ENCODE measurements at regions not wholly inside any gene's neighbourhood (a gene's known extent, or its start where the extent isn't known, plus 50 kb on each side); places are given as distances from the start of the nearest gene placed in this dataset.

GRCh38 chr2:63775191-63775590 is 66.5 kb upstream of the UGP2 start:
- H3K27me3 ChIP-seq (ENCODE audit: control insufficient read depth, insufficient read depth, low read length) = no peaks in the 10 kb centered on the region
- H3K27me3 Mint-ChIP-seq = peaks cover 4% of the 10 kb centered on the region
- no peak overlapping the region for H3K27ac Mint-ChIP-seq
- H3K4me3 ChIP-seq (ENCODE audit: low read depth, low read length) = no peak overlapping the region
- no peaks in the 10 kb centered on the region for H3K9me3 ChIP-seq (ENCODE audit: control insufficient read depth in 2 of 2, low read length in 2 of 2)
- no peak overlapping the region for H3K4me3 Mint-ChIP-seq
- no peaks in the 10 kb centered on the region for H3K36me3 Mint-ChIP-seq
- H3K4me1 Mint-ChIP-seq = no peaks in the 10 kb centered on the region
- H3K9me3 Mint-ChIP-seq = peaks cover 0 to 6% (median 3%) of the 10 kb centered on the region in 7 donors
- no peak overlapping the region for H3K27ac ChIP-seq (ENCODE audit: insufficient read depth, low read length, poor library complexity, severe bottlenecking)
- no peaks in the 10 kb centered on the region for H3K36me3 ChIP-seq (ENCODE audit: control insufficient read depth, insufficient read depth, low read length)
- no peaks in the 10 kb centered on the region for H3K4me1 ChIP-seq (ENCODE audit: control insufficient read depth, insufficient read depth, low read length, poor library complexity, severe bottlenecking)
- ATAC-seq (ENCODE audit: low read depth in 2 of 2) = no peak
- DNase-seq = no peak

- H3K4me3 Mint-ChIP-seq = no peak overlapping the region
- ATAC-seq (ENCODE audit: low read depth in 2 of 2) (no peak), DNase-seq (no peak)
- H3K27ac ChIP-seq (ENCODE audit: insufficient read depth, low read length, poor library complexity, severe bottlenecking) = no peak overlapping the region
- no peak overlapping the region for H3K4me3 ChIP-seq (ENCODE audit: low read depth, low read length)
- no peak overlapping the region for H3K27ac Mint-ChIP-seq
- H3K36me3 Mint-ChIP-seq = no peaks in the 10 kb centered on the region
- H3K4me1 ChIP-seq (ENCODE audit: control insufficient read depth, insufficient read depth, low read length, poor library complexity, severe bottlenecking) = no peaks in the 10 kb centered on the region
- no peaks in the 10 kb centered on the region for H3K36me3 ChIP-seq (ENCODE audit: control insufficient read depth, insufficient read depth, low read length)
- no peaks in the 10 kb centered on the region for H3K4me1 Mint-ChIP-seq
- H3K27me3 ChIP-seq (ENCODE audit: control insufficient read depth, insufficient read depth, low read length) = no peaks in the 10 kb centered on the region
- no peaks in the 10 kb centered on the region for H3K9me3 ChIP-seq (ENCODE audit: control insufficient read depth in 2 of 2, low read length in 2 of 2)
- peaks cover 0 to 6% (median 3%) of the 10 kb centered on the region in 7 donors for H3K9me3 Mint-ChIP-seq
- H3K27me3 Mint-ChIP-seq = peaks cover 9% of the 10 kb centered on the region
Measured at GRCh38 chr2:63776382-63776781, 65.3 kb upstream of the UGP2 start.

- H3K27ac ChIP-seq (ENCODE audit: insufficient read depth, low read length, poor library complexity, severe bottlenecking) = no peak overlapping the region
- ATAC-seq (ENCODE audit: low read depth in 2 of 2) = no peak
- H3K9me3 ChIP-seq (ENCODE audit: control insufficient read depth in 2 of 2, low read length in 2 of 2) = no peaks in the 10 kb centered on the region
- H3K36me3 Mint-ChIP-seq = no peaks in the 10 kb centered on the region
- peaks cover 14% of the 10 kb centered on the region for H3K27me3 Mint-ChIP-seq
- H3K4me1 Mint-ChIP-seq = no peaks in the 10 kb centered on the region
- no peak overlapping the region for H3K4me3 ChIP-seq (ENCODE audit: low read depth, low read length)
- H3K27me3 ChIP-seq (ENCODE audit: control insufficient read depth, insufficient read depth, low read length) = no peaks in the 10 kb centered on the region
- no peak overlapping the region for H3K4me3 Mint-ChIP-seq
- no peaks in the 10 kb centered on the region for H3K4me1 ChIP-seq (ENCODE audit: control insufficient read depth, insufficient read depth, low read length, poor library complexity, severe bottlenecking)
- H3K36me3 ChIP-seq (ENCODE audit: control insufficient read depth, insufficient read depth, low read length) = no peaks in the 10 kb centered on the region
- H3K9me3 Mint-ChIP-seq = peaks cover 0 to 5% (median 0%) of the 10 kb centered on the region in 7 donors
- H3K27ac Mint-ChIP-seq = peak overlapping the region in 1 of 3 donors; percentile 12
- DNase-seq = no peak
Measured at GRCh38 chr2:63777816-63778215, 63.9 kb upstream of the UGP2 start.

GRCh38 chr2:63778391-63778790 is 63.3 kb upstream of the UGP2 start:
- no peak for ATAC-seq (ENCODE audit: low read depth in 2 of 2)
- H3K36me3 Mint-ChIP-seq = no peaks in the 10 kb centered on the region
- peaks cover 14% of the 10 kb centered on the region for H3K27me3 Mint-ChIP-seq
- H3K36me3 ChIP-seq (ENCODE audit: control insufficient read depth, insufficient read depth, low read length) = no peaks in the 10 kb centered on the region
- no peak for DNase-seq
- H3K27ac Mint-ChIP-seq = no peak overlapping the region
- H3K4me1 Mint-ChIP-seq = no peaks in the 10 kb centered on the region
- no peaks in the 10 kb centered on the region for H3K9me3 ChIP-seq (ENCODE audit: control insufficient read depth in 2 of 2, low read length in 2 of 2)
- peaks cover 0 to 5% (median 0%) of the 10 kb centered on the region in 7 donors for H3K9me3 Mint-ChIP-seq
- H3K4me3 ChIP-seq (ENCODE audit: low read depth, low read length) = no peak overlapping the region
- H3K27me3 ChIP-seq (ENCODE audit: control insufficient read depth, insufficient read depth, low read length) = no peaks in the 10 kb centered on the region
- H3K4me1 ChIP-seq (ENCODE audit: control insufficient read depth, insufficient read depth, low read length, poor library complexity, severe bottlenecking) = no peaks in the 10 kb centered on the region
- H3K4me3 Mint-ChIP-seq = no peak overlapping the region
- H3K27ac ChIP-seq (ENCODE audit: insufficient read depth, low read length, poor library complexity, severe bottlenecking) = no peak overlapping the region

- Mint-ChIP-seq H3K36me3 (no peaks in the 10 kb centered on the region), H3K4me1 (no peaks in the 10 kb centered on the region), H3K27me3 (peaks cover 14% of the 10 kb centered on the region), H3K9me3 (peaks cover 0 to 5% (median 0%) of the 10 kb centered on the region in 7 donors), H3K27ac (no peak overlapping the region), H3K4me3 (no peak overlapping the region)
- H3K27me3 ChIP-seq (ENCODE audit: control insufficient read depth, insufficient read depth, low read length) = no peaks in the 10 kb centered on the region
- DNase-seq = no peak
- H3K36me3 ChIP-seq (ENCODE audit: control insufficient read depth, insufficient read depth, low read length) = no peaks in the 10 kb centered on the region
- no peak overlapping the region for H3K4me3 ChIP-seq (ENCODE audit: low read depth, low read length)
- no peaks in the 10 kb centered on the region for H3K4me1 ChIP-seq (ENCODE audit: control insufficient read depth, insufficient read depth, low read length, poor library complexity, severe bottlenecking)
- H3K9me3 ChIP-seq (ENCODE audit: control insufficient read depth in 2 of 2, low read length in 2 of 2) = no peaks in the 10 kb centered on the region
- no peak overlapping the region for H3K27ac ChIP-seq (ENCODE audit: insufficient read depth, low read length, poor library complexity, severe bottlenecking)
- no peak for ATAC-seq (ENCODE audit: low read depth in 2 of 2)
Measured at GRCh38 chr2:63780518-63781155, 61.1 kb upstream of the UGP2 start.

GRCh38 chr2:63784461-63784860 is 57.2 kb upstream of the UGP2 start:
- ATAC-seq (ENCODE audit: low read depth in 2 of 2) = no peak
- H3K4me3 Mint-ChIP-seq = no peak overlapping the region

GRCh38 chr2:63785096-63785495 is 56.6 kb upstream of the UGP2 start:
- Mint-ChIP-seq H3K9me3 (no peaks in the 10 kb centered on the region), H3K27ac (peak overlapping the region in 1 of 3 donors; percentile 16), H3K4me1 (no peaks in the 10 kb centered on the region), H3K27me3 (peaks cover 11% of the 10 kb centered on the region), H3K36me3 (no peaks in the 10 kb centered on the region), H3K4me3 (no peak overlapping the region)
- H3K27me3 ChIP-seq (ENCODE audit: control insufficient read depth, insufficient read depth, low read length) = no peaks in the 10 kb centered on the region
- no peak overlapping the region for H3K27ac ChIP-seq (ENCODE audit: insufficient read depth, low read length, poor library complexity, severe bottlenecking)
- no peaks in the 10 kb centered on the region for H3K36me3 ChIP-seq (ENCODE audit: control insufficient read depth, insufficient read depth, low read length)
- H3K9me3 ChIP-seq (ENCODE audit: control insufficient read depth in 2 of 2, low read length in 2 of 2) = no peaks in the 10 kb centered on the region
- DNase-seq (no peak), ATAC-seq (ENCODE audit: low read depth in 2 of 2) (no peak)
- H3K4me1 ChIP-seq (ENCODE audit: control insufficient read depth, insufficient read depth, low read length, poor library complexity, severe bottlenecking) = no peaks in the 10 kb centered on the region
- no peak overlapping the region for H3K4me3 ChIP-seq (ENCODE audit: low read depth, low read length)

More at GRCh38 chr2:63784461-63784860, 57.2 kb upstream of the UGP2 start:
- Histone ChIP-seq H3K4me1 (ENCODE audit: control insufficient read depth, insufficient read depth, low read length, poor library complexity, severe bottlenecking) (no peaks in the 10 kb centered on the region), H3K27me3 (ENCODE audit: control insufficient read depth, insufficient read depth, low read length) (no peaks in the 10 kb centered on the region), H3K4me3 (ENCODE audit: low read depth, low read length) (no peak overlapping the region), H3K27ac (ENCODE audit: insufficient read depth, low read length, poor library complexity, severe bottlenecking) (no peak overlapping the region), H3K36me3 (ENCODE audit: control insufficient read depth, insufficient read depth, low read length) (no peaks in the 10 kb centered on the region), H3K9me3 (ENCODE audit: control insufficient read depth in 2 of 2, low read length in 2 of 2) (no peaks in the 10 kb centered on the region)
- Mint-ChIP-seq H3K4me1 (no peaks in the 10 kb centered on the region), H3K27me3 (peaks cover 14% of the 10 kb centered on the region), H3K9me3 (no peaks in the 10 kb centered on the region), H3K27ac (no peak overlapping the region), H3K36me3 (no peaks in the 10 kb centered on the region)
- DNase-seq = no peak

- Histone ChIP-seq H3K27me3 (ENCODE audit: control insufficient read depth, insufficient read depth, low read length) (no peaks in the 10 kb centered on the region), H3K27ac (ENCODE audit: insufficient read depth, low read length, poor library complexity, severe bottlenecking) (no peak overlapping the region), H3K4me1 (ENCODE audit: control insufficient read depth, insufficient read depth, low read length, poor library complexity, severe bottlenecking) (no peaks in the 10 kb centered on the region), H3K36me3 (ENCODE audit: control insufficient read depth, insufficient read depth, low read length) (no peaks in the 10 kb centered on the region), H3K4me3 (ENCODE audit: low read depth, low read length) (no peak overlapping the region), H3K9me3 (ENCODE audit: control insufficient read depth in 2 of 2, low read length in 2 of 2) (no peaks in the 10 kb centered on the region)
- Mint-ChIP-seq H3K27ac (no peak overlapping the region), H3K4me3 (no peak overlapping the region), H3K27me3 (peaks cover 5% of the 10 kb centered on the region), H3K4me1 (no peaks in the 10 kb centered on the region), H3K36me3 (no peaks in the 10 kb centered on the region), H3K9me3 (no peaks in the 10 kb centered on the region)
- ATAC-seq (ENCODE audit: low read depth in 2 of 2) (no peak), DNase-seq (no peak)
Measured at GRCh38 chr2:63786471-63786870, 55.2 kb upstream of the UGP2 start.

Measured in CD4-positive, CD25-positive, alpha-beta regulatory T cell (primary cell).